GM12892 (cell line): ENCODE measurements at regions not wholly inside any gene's neighbourhood (a gene's known extent, or its start where the extent isn't known, plus 50 kb on each side); places are given as distances from the start of the nearest gene placed in this dataset.

Experiments
- POLR2A ChIP-seq: IDR thresholded peaks from 2 replicates; pipeline ENCODE4 v1.6.1; 2011; ENCODE audit warnings: low read depth, low read length, control low read depth
- POLR2AphosphoS5 ChIP-seq: IDR thresholded peaks from 2 replicates; pipeline ENCODE4 v1.6.1; 2011; ENCODE audit warnings: low read depth, low read length, control low read depth
- TAF1 ChIP-seq: IDR thresholded peaks from 2 replicates; pipeline ENCODE4 v1.6.1; 2011; ENCODE audit warnings: low read depth, mild to moderate bottlenecking, control low read depth, low read length, borderline replicate concordance

DNA sequence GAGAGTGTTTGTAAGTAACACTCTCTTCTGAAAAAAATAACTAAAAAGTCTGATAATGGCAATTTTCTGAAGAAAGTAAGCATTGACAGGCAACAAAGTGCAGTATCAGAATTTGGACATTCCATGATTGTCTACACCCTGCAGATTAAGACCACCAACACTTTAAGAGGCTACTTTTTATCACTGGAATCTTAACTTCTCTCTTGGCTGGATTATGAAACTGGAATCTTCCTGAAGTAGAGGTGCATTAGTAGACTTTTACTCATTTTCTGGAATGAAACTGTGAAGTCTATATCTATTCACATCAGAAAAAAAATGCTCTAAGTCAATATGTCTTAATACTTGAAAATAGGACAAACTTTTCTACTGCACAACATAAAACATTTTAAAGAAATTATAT is 547.5 kb downstream of the COL12A1 start:
- TF ChIP-seq POLR2A (no peak), POLR2AphosphoS5 (no peak), TAF1 (no peak)
